ENCODE measurements at regions not wholly inside any gene's neighbourhood (a gene's known extent, or its start where the extent isn't known, plus 50 kb on each side); places are given as distances from the start of the nearest gene placed in this dataset.

DNA sequence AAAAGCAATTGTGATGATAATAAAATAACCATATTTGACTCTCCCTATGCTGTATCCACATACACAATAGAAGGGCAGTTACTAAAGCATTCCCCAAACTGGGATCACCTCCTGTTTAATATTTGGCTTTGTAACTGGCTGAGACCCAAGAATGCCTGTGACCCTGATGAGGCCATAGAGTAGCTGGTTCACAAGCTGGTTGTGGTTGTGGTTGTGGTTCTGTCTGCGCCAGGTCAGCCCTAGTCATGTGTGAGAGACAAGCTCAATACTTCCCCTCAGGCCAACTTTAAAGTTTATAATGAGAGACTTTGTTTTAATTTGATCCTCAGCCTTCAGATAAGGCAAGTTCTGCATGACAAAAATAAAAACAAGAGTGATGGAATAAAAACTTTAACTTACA is 209.9 kb downstream of the PARM1 start:
- Histone ChIP-seq H3K9me2 (replicated peaks; ENCODE audit: low read depth, low read length) (no peaks in the 10 kb centered on the region), H3K36me3 (ENCODE audit: insufficient read depth, low read length) (no peaks in the 10 kb centered on the region), H3K27me3 (ENCODE audit: insufficient read depth, low read length, poor library complexity, severe bottlenecking) (no peaks in the 10 kb centered on the region), H3K4me3 (ENCODE audit: low read length, poor library complexity, severe bottlenecking) (no peak overlapping the region), H3K4me2 (ENCODE audit: low read depth, low read length, poor library complexity, severe bottlenecking) (no peak overlapping the region), H3F3A (ENCODE audit: low read depth) (no peaks in the 10 kb centered on the region), H2AFZ (ENCODE audit: low read length) (no peak overlapping the region), H3K9ac (ENCODE audit: low read depth, low read length, poor library complexity, severe bottlenecking) (no peak overlapping the region), H3K79me2 (ENCODE audit: insufficient read depth, low read length) (no peaks in the 10 kb centered on the region), H4K20me1 (ENCODE audit: insufficient read depth, low read length, poor library complexity, severe bottlenecking) (no peaks in the 10 kb centered on the region), H3K9me3 (ENCODE audit: insufficient read depth, low read depth, low read length) (no peaks in the 10 kb centered on the region), H3K4me1 (ENCODE audit: insufficient read depth, low read length, poor library complexity, severe bottlenecking) (no peaks in the 10 kb centered on the region)
- TF ChIP-seq CTCF (conservative IDR thresholded peaks at IDR 0.05; ENCODE audit: low read length) = no peak
- no peak for TF ChIP-seq EZH2phosphoT487 (IDR thresholded peaks at IDR 0.05; ENCODE audit: borderline replicate concordance)

- H3K9ac ChIP-seq (ENCODE audit: low read depth, low read length, poor library complexity, severe bottlenecking) = no peak overlapping the region
- H2AFZ ChIP-seq (ENCODE audit: low read length) = no peak overlapping the region
- H3K4me1 ChIP-seq (ENCODE audit: insufficient read depth, low read length, poor library complexity, severe bottlenecking) = no peaks in the 10 kb centered on the region
- no peaks in the 10 kb centered on the region for H3F3A ChIP-seq (ENCODE audit: low read depth)
- H3K4me3 ChIP-seq (ENCODE audit: low read length, poor library complexity, severe bottlenecking) = no peak overlapping the region
- H3K36me3 ChIP-seq (ENCODE audit: insufficient read depth, low read length) = no peaks in the 10 kb centered on the region
- TF ChIP-seq EZH2phosphoT487 (IDR thresholded peaks at IDR 0.05; ENCODE audit: borderline replicate concordance) (no peak), CTCF (conservative IDR thresholded peaks at IDR 0.05; ENCODE audit: low read length) (no peak)
- H3K4me2 ChIP-seq (ENCODE audit: low read depth, low read length, poor library complexity, severe bottlenecking) = no peak overlapping the region
- H3K79me2 ChIP-seq (ENCODE audit: insufficient read depth, low read length) = no peaks in the 10 kb centered on the region
- H4K20me1 ChIP-seq (ENCODE audit: insufficient read depth, low read length, poor library complexity, severe bottlenecking) = no peaks in the 10 kb centered on the region
- no peaks in the 10 kb centered on the region for H3K9me3 ChIP-seq (ENCODE audit: insufficient read depth, low read depth, low read length)
- no peaks in the 10 kb centered on the region for H3K9me2 ChIP-seq (replicated peaks; ENCODE audit: low read depth, low read length)
- H3K27me3 ChIP-seq (ENCODE audit: insufficient read depth, low read length, poor library complexity, severe bottlenecking) = no peaks in the 10 kb centered on the region
Observed at GRCh38 chr4:75142382-75142781, 209.5 kb downstream of the PARM1 start.

GRCh38 chr4:75141162-75141561 is 208.2 kb downstream of the PARM1 start:
- Histone ChIP-seq H2AFZ (ENCODE audit: low read length) (no peak overlapping the region), H3K9me3 (ENCODE audit: insufficient read depth, low read depth, low read length) (no peaks in the 10 kb centered on the region), H3K4me1 (ENCODE audit: insufficient read depth, low read length, poor library complexity, severe bottlenecking) (no peaks in the 10 kb centered on the region), H3K36me3 (ENCODE audit: insufficient read depth, low read length) (no peaks in the 10 kb centered on the region), H3K9me2 (replicated peaks; ENCODE audit: low read depth, low read length) (no peaks in the 10 kb centered on the region; the same call in 1 of the 2 replicates), H3F3A (ENCODE audit: low read depth) (no peaks in the 10 kb centered on the region), H3K79me2 (ENCODE audit: insufficient read depth, low read length) (no peaks in the 10 kb centered on the region), H3K27me3 (ENCODE audit: insufficient read depth, low read length, poor library complexity, severe bottlenecking) (no peaks in the 10 kb centered on the region), H4K20me1 (ENCODE audit: insufficient read depth, low read length, poor library complexity, severe bottlenecking) (no peaks in the 10 kb centered on the region), H3K9ac (ENCODE audit: low read depth, low read length, poor library complexity, severe bottlenecking) (no peak overlapping the region), H3K4me3 (ENCODE audit: low read length, poor library complexity, severe bottlenecking) (no peak overlapping the region), H3K4me2 (ENCODE audit: low read depth, low read length, poor library complexity, severe bottlenecking) (no peak overlapping the region)
- no peak for TF ChIP-seq EZH2phosphoT487 (IDR thresholded peaks at IDR 0.05; ENCODE audit: borderline replicate concordance)
- TF ChIP-seq CTCF (conservative IDR thresholded peaks at IDR 0.05; ENCODE audit: low read length) = no peak
